ENCODE measurements at regions not wholly inside any gene's neighbourhood (a gene's known extent, or its start where the extent isn't known, plus 50 kb on each side); places are given as distances from the start of the nearest gene placed in this dataset.

DNA sequence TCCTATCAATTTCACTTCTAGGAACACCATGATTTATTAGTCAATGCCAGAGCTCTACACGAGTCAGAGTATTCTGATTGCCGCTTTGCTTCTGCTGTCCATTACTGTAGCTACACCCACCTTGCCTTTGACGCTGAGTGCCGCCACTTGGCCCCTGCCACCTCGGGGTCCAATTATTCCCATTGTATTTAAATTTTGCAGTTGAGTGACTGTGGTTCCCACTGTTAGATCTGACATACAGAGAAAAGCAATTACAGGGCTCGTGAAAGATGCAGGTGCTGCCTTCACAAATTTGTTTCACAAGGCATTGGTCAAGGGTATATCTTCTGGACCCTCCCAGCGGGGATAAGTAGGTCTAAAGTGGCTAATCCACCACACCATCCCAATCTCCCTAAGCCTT lies 428.9 kb downstream of the SIPA1L2 start:
- TF ChIP-seq, protein P1, sequence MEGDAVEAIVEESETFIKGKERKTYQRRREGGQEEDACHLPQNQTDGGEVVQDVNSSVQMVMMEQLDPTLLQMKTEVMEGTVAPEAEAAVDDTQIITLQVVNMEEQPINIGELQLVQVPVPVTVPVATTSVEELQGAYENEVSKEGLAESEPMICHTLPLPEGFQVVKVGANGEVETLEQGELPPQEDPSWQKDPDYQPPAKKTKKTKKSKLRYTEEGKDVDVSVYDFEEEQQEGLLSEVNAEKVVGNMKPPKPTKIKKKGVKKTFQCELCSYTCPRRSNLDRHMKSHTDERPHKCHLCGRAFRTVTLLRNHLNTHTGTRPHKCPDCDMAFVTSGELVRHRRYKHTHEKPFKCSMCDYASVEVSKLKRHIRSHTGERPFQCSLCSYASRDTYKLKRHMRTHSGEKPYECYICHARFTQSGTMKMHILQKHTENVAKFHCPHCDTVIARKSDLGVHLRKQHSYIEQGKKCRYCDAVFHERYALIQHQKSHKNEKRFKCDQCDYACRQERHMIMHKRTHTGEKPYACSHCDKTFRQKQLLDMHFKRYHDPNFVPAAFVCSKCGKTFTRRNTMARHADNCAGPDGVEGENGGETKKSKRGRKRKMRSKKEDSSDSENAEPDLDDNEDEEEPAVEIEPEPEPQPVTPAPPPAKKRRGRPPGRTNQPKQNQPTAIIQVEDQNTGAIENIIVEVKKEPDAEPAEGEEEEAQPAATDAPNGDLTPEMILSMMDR (IDR thresholded peaks at IDR 0.05), result no peak
- TF ChIP-seq POLR2A (IDR thresholded peaks at IDR 0.05), result no peak
